ENCODE measurements at regions not wholly inside any gene's neighbourhood (a gene's known extent, or its start where the extent isn't known, plus 50 kb on each side); places are given as distances from the start of the nearest gene placed in this dataset.

DNA sequence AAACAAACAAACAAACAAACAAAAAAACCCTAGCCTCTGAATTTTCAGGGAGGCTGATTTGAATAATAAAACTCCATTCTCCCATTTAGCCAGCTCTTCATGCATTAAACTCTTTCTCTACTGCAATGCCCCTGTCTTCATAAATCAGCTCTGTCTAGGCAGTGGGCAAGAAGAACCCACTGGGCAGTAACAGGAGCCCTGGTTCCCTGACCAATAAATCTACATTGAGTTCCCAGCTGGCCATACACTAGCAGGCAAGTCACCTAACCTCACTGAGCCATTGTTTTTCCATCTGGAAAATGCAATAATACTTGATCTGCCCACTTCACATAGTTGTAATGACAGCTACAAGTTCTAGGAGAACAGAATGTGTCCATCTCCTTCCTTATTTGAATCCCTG, 57.6 kb upstream of the YPEL5 start:
- peaks cover 54% of the 10 kb centered on the region for H3K27me3 ChIP-seq (ENCODE audit: insufficient read depth, low read length)
- no peak overlapping the region for H2AFZ ChIP-seq (ENCODE audit: low read length, unreplicated experiment)
- no peak overlapping the region for H3K27ac ChIP-seq (ENCODE audit: low read depth, low read length)
- no peaks in the 10 kb centered on the region for H3K36me3 ChIP-seq (ENCODE audit: insufficient read depth, low read length)
- no peaks in the 10 kb centered on the region for H3K4me1 ChIP-seq (ENCODE audit: control insufficient read depth, insufficient read depth, low read length, unreplicated experiment)
- H3K4me3 ChIP-seq (ENCODE audit: low read depth, low read length), result no peak overlapping the region
- H3K79me2 ChIP-seq (ENCODE audit: control insufficient read depth, insufficient read depth, low read length, unreplicated experiment), result no peaks in the 10 kb centered on the region

DNA sequence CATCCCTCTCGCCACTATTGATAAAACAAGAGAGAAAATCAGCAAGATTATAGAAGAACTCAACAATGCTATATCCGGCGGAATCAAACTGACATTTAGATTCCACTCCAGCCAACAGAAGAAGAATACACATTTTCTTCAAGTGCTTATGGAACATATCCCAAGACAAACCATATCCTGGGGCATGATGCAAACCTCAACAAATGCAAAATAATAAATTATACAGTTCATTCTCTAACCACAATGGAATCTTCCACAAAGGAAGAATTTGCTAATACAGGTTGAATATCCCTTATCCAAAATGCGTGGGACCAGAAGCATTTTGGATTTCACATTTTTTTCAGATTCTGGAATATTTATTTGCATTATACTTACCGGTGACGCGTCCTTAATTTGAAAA, 51.4 kb upstream of the YPEL5 start:
- Histone ChIP-seq H3K4me1 (ENCODE audit: control insufficient read depth, insufficient read depth, low read length, unreplicated experiment) (no peaks in the 10 kb centered on the region), H2AFZ (ENCODE audit: low read length, unreplicated experiment) (no peak overlapping the region), H3K79me2 (ENCODE audit: control insufficient read depth, insufficient read depth, low read length, unreplicated experiment) (no peaks in the 10 kb centered on the region), H3K27me3 (ENCODE audit: insufficient read depth, low read length) (peaks cover 45% of the 10 kb centered on the region), H3K36me3 (ENCODE audit: insufficient read depth, low read length) (no peaks in the 10 kb centered on the region), H3K4me3 (ENCODE audit: low read depth, low read length) (no peak overlapping the region), H3K27ac (ENCODE audit: low read depth, low read length) (no peak overlapping the region)

DNA sequence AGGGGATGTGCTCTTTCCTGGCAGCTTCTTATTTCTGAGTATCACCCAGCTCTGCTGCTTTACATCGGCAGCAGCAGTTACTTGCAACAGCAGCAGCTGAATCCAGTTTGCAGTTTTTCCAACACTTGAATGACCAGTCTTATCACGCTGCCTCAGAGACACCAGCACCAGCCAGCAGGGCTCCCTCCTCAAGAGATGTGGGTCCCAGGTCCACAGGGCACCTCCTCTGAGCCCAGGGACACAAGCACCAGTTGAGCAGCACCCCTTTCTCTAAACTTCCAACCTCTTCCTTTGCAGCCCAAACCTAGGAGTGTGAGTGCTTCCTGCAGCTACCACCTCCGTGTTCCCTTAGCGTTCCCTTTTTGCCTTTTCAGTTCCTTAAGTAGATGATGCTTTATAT, 50.4 kb upstream of the YPEL5 start:
- Histone ChIP-seq H3K36me3 (ENCODE audit: insufficient read depth, low read length) (no peaks in the 10 kb centered on the region), H3K4me1 (ENCODE audit: control insufficient read depth, insufficient read depth, low read length, unreplicated experiment) (no peaks in the 10 kb centered on the region), H2AFZ (ENCODE audit: low read length, unreplicated experiment) (no peak overlapping the region), H3K79me2 (ENCODE audit: control insufficient read depth, insufficient read depth, low read length, unreplicated experiment) (no peaks in the 10 kb centered on the region), H3K4me3 (ENCODE audit: low read depth, low read length) (no peak overlapping the region), H3K27me3 (ENCODE audit: insufficient read depth, low read length) (peaks cover 42% of the 10 kb centered on the region), H3K27ac (ENCODE audit: low read depth, low read length) (no peak overlapping the region)
